Activated T-cell treated with anti-CD3 and anti-CD28 coated beads, Interleukin-2, amount 50 U/mL, for 48 hours (primary cell): ENCODE measurements at regions not wholly inside any gene's neighbourhood (a gene's known extent, or its start where the extent isn't known, plus 50 kb on each side); places are given as distances from the start of the nearest gene placed in this dataset.
"Not testable (repeated sequence)": the region's sequence is repeated elsewhere in the genome, so short reads cannot be mapped to it uniquely, and the experiment has no call there.

Source experiments
- DNase-seq, 2 experiments: peaks; one replicate each; pipeline ENCODE4 v3.0.0-alpha.2; 2020

DNA sequence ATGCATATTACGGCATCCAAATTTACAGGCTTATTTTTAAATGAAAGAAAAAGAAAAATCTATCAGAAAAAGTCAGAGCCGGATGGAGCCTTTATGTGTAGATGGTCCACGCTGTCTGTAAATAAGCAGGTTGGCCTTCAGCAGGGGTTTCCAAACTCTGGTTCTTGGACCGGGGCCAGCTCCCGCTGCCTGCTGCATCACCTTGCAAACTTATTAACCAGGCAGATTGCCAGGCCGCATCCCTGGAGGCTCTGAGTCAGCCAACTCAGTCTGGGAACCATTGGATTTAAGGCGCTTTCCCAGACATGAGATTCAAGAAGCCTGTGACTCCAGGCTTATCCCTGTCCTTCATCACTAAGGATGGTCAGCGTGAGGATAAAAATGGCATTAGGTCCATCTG, 212.4 kb downstream of the OPA1 start:
- no peak for DNase-seq

DNA sequence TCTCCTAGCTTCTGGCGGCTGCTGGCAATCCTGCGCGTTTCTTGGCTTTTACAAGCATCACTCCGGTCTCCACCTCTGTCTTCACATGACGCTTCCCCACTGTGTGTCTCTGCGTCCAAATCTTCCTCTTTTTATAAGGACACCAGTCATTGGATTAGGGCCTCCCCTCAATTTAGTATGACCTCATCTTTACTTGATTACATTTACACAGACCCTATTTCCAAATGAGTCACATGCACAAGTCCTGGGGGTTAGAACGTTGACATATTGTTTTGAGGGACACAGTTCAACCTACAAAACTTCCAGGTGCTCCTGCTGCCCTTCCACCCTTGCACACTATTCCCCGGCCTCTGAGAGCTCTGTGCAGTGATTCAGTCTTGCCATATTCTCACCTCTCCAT, 215.3 kb downstream of the OPA1 start:
- DNase-seq = no peak

DNA sequence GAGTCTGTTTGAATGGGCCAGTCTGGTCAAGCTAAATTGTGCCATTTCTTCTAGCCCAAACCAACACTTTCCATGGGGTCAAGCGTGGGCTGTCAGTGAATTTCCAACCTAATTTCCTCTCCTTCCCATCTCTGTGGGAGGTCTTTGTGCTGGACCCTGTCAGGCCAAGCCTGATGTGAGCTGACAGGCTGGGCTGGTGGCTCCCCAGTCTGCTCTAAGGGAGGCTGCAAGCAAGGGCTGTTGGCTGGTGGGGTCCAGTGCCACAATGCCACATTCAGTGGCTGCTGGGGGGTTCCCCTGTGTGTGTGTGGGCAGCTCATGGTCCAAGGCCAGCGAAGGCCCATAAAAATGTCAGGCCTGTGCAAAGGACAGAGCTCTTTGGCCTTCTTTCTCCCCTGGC, 216.1 kb downstream of the OPA1 start:
- DNase-seq = no peak

DNA sequence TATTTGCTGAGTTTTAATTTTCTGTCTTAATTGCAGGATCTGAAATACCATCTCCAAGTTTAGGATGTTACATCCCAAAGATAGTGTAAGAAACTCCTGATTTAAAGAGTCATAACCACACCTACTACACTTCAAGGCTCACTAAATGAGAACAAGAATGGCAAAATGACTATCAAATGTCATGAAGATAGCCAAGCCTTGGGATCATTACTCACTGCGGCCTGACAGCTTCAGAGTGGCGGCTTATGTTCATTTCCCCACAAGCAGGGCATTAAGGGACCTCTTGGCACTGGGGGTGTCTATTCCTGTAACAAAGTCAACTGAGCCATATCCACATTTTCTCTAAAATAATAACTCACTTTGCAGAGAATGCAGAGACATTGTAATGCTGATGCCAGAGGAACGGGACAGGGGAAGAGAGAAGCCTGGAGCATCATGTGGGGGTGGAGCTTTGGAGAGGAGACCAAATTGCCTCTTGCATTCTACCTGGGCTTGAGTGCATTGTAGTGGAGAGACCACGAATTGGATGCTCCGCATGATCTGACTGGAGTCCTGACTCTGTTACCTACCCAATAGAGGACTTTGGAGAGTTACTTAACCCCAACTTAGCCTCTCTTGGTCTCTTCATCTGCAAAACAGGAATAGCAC, 219.2 kb downstream of the OPA1 start:
- DNase-seq = no peak

DNA sequence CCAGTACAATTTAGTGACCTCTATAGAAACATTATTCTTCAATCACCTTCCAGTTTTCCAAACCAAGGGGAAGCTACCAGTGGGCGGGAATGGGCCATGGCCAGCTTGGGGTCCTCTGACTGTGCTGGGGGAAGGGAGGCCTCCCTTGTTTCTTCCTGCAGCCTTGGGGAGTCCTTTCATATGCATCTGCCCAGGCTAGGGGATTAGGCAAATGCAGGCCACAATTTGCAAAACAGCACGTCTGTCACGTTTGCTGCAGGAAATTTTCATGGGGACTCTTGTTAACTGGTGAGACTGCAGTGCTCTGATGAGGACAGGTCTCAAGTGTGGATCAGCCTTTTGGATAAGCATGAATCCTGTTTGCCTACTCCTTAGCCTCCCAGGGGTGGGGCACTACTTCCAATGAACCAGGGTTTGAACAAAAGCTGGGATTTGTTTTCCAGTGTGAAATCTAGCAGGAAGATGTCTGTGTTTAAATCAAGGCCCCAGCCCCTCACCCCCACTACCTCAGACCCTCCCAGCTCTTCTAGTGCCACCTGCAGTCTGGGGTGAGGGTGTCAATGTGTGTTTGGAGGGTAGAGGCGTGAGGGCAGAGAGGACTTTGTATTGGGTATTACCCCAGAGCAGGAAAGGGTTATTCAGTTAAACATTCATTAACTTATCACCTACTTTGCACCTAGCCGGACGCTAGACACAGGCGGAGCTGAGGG, 219.9 kb downstream of the OPA1 start:
- DNase-seq = no peak

DNA sequence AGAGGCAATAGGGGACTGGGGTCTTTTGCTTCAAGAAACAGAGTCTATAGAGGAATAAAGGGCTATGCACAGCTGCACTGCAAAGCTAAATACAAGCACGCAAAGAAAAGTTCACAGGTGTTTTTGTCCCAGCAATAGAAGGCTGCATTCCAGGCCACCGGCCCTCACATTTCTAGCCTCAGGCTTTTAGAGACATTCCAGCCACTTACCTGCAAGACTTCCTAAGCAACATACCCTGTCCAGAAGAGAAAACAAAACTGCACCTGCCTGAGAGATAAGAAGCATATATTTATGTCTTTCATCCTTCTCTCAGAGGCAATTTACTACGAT, 220.5 kb downstream of the OPA1 start:
- no peak for DNase-seq

DNA sequence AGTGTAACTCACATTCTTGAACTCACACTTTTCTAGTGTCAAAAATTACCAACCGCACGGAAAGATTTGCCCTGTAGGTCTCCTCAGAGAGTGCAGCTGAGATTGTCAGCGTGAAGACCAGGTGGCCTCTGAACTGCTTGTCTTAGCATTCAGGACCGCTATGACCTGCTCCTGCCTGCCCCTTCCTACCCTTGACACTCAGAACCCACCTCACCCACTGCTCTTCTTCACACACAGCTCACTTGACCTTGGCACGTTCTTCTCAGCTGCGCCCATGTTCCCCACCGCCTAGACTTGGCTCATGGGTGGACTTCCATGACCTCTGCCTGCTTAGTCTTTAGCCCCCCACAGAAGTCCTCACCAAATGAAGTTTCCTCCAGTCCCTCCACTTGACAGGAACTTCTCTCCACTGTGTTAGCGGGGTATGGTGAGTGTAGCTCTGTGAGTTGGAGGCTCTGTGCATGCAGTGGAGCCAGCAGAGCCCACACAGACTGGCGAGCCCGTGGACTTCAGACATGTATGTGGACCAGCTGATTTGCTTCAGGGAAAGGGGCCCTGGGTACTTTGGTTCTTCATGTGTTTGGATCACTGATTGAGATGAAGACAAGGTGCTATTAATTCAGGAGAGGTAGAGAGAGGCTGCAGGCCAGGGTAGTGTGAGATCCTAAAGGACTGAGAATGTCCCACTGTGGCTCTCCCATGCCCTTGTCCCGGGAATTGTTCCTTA, 221.3 kb downstream of the OPA1 start:
- DNase-seq = no peak

DNA sequence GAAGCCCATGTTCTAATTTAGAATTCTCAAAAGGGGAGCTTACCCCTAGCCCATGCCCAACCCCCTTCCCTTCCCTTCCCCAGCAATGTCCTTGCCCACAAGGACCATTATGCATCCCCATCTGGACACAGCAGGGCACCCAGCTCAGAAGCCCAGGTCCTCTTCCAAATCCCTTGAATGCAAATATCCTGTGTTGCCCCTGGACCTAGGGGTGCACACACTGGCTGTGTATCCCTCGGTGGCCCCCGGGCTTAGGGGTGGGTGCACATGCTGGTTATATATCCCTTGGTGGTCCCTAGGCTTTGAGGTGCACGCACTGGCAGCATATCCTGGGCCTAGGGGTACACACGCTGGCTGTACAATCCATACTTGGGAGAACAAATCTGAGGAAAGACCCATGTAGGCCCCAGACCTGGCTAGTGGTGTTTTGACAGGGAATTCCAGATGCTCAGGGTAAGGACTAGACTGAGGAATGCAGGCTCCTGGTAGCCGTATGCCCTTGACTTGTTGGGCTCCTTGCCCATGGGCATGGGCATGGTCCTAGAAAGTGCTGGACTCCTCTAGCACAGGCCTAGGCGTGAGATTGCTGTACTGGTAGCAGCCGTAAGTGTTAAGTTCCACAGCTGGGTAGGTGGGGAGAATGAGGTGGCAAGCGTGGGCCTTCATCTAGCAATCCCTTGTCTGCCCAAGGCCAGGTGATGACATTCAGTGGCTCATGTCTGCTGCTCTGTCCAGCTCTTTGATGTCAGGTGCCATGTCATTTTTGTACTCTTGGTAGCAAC, 222.4 kb downstream of the OPA1 start:
- DNase-seq = no peak

DNA sequence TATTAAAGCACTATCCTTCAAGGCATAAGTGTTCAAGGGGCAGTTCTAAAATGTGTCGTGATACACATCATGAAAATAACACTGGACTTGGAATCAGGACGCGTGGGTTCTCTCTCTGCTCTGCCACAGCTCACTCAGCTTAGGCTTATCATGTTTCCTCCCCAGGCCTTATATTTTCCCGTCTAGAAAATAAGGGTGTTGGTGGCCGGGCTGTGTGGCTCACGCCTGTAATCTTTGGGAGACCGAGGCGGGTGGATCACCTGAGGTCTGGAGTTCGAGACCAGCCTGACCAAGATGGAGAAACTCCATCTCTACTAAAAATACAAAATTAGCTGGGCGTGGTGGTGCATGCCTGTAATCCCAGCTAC, 223.0 kb downstream of the OPA1 start:
- DNase-seq = no peak

DNA sequence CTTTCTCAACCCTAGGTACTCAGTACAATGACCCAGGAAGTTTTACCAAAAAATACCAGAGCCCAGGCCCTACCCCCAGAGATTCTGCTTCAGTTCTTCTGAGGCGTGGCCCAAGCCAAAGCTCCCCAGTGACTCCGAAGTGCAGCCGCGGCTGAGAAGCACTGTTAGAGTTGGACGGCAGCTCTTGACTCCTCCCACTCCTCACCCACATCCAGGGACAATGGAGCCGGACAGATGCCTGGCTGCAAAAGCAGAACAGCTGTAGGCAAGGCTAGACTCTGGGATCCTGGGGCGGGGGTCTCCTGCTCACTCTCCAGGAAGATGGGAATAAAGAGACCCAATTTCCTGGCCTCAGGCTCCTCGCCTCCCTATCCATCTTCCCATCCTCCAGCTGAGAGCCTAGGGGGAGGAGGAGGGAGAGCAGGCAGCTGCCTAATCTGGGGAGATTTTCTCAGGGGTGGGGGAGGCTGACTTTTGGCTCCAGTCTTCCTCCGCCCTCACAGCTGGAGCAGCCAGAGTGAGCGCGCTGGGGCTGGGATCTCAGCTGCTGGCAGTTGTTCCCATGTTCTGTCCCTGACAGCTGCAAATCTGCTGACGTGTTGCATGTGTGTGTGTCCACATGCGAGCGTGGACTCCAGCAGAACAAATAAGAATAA, 223.8 kb downstream of the OPA1 start:
- DNase-seq = no peak

DNA sequence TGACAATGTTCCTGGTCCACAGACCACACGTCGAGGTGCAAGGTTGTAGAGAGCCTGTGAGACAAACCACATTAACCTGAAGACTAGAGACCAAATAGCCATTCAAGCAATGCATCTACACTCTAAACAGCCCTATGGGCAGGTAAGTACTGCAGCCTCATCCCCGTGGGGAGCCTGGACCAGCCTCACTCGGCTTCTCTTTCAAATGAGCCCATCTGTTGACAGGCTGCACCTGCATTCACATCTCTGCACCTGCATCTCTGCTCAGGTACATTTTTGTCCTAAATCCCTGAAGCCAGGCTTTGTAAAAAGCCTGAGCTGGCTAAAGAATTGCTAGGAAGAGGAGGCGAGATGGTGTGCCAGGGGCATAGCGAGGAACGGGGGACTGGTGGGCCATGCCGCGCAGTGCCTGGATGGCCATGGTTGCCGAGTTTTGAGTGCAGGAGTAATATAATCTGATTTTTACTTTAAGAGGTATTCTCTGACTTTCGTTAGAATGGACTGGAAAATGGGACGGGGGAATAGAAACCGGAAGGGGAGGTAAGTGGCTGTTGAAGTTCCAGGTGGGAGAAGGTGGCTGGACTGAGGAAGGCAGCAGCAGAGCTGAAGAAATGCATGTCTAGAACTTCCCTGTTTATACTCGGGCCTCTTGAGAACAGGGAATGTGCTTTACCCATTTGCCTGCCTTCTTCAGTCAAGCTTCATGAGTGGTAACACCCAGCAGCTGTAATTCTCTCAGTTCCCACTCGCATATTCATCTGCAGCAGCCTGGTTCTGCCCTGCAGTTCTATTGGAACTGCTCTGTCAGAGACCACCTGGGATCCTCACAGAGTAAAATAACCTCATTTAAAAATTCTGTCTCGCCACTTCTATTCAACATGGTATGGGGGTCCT, 226.4 kb downstream of the OPA1 start:
- no peak for DNase-seq

DNA sequence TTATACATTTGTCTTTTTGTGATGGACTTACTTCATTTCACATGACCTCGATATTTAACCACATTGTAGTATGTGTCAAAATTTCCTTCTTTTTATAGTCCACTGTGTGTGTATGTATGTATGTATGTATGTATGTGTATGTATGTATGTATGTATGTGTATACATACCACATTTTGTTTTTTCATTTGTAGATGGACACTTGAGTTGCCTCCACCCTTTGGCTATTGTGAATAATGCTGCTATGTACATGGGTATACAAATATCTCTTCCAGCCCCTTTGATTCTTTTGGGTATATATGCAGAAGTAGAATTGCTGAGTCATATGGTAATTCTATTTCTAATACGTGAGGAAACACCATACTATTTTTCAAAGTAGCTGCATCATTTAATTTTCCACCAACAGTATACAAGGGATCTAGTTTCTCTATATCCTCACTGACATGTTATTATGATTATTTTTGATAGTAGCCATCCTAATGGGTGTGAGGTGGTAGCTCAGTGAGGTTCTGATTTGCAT, 228.2 kb downstream of the OPA1 start:
- DNase-seq = no peak

DNA sequence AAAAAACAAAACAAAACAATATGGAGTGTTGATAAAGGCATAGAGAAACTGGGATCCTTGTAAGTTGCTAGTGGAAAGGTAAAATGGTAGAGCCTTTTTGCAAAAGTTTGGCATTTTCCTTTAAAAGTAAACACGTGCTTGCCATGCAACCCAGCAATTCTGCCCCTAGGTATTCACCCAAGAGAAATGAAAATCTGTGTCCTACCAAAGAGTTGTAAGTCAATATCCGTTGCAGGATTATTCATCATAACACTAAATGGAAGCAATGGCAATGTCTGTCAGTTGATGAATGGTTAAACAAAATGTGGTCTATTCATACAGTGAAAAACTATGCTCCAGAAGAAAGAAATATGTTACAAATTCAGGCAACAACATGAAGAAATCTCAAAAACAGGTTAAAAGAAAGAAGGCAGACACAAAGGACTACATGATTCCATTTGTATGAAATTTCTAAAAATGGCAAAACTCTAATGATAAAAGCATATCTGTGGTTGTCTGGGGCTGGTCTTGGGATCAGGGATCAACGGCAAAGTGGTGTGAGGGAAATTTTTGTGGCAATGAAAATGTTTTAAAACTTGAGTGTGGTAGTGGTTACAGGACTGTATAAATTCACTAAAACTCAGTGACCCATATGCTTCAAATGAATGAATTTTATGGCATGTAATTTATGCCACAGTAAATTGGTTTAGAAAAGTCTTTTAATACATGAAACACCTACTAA, 229.6 kb downstream of the OPA1 start:
- DNase-seq = no peak

DNA sequence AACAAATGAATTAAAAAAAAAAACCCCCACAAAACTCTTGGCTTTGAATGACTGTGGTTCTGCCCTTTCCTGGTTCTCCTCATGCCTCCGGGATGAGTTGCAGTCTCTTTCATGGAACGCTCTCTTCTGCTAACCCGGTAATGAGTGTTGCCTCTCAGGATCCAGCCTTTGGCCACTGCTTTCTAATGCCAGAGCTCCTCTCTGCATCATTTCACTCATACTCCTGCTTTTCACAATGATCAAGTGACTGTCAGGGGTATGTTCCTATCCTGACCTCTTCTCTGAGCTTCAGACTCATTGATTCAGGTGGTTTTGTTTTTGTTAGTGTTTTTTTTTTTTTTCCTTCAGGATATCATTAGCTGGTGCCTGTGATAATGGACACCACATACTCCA, 230.2 kb downstream of the OPA1 start:
- not testable (repeated sequence) for DNase-seq

DNA sequence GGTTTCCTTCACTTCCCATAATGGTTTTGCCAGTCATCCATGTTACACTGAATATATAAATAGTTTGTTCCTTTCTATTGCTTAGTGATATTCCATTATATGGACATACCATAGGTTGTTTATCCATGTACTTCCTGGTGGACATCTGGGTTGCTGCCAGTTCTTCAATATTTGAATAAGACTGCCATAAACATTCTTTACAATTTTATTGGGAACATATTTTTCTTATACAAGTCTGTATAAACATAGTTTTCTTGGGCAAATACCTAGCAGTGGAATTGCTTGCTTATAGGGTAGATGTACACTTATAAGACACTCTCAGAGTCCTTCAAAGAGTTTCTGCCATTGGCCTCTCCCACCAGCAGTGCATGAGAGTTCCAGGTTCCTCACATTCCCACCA, 231.4 kb downstream of the OPA1 start:
- no peak for DNase-seq

DNA sequence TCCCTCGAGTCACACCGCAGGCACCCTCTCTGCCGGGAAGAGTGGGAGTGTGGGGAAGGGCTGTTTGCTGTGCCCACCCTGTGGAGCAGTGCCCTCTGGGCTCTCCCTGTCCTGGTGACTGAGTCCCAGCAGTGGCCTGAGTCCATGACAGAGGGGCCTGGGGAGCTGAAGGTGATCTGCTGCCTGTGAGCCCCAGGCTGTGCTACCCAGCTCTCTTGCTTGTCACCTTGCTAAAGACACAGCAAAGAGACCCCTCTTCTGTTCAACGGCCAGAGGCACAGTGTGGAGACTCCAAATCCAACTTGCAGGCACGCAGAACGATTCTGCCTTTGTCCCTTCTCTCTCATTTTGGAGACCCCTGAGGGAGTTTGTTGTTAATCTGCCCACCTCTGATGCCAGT, 232.6 kb downstream of the OPA1 start:
- no peak for DNase-seq

DNA sequence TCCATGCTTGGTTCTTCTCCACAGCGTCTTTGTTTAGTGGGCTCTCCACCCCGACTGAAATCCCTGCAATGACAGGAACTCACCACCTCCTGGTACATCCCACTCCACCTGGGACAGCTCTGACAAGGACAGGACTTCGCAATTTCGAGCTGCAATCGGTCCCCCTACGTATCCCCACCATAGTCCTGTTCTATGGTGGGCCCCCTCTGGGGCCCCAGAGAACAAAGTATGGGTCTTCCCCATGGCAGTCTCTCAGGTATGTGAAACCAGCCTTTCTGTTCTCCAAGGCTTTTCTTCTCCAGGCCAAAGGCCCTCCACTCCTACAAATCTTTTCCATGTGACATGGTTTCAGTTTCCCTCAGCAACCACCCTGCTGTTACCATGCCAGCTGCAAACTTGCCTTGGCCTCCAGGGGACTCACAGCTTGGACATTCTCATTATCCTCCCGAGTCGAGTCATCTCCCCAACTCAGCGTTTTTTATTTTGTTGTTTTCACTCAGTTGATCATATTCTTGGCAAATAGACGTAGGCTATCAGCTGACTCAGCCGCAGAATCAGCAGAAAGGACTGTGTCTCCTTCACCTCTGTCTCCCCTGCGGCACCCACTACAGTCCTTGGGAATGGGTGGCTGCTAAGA, 233.3 kb downstream of the OPA1 start:
- DNase-seq = no peak

DNA sequence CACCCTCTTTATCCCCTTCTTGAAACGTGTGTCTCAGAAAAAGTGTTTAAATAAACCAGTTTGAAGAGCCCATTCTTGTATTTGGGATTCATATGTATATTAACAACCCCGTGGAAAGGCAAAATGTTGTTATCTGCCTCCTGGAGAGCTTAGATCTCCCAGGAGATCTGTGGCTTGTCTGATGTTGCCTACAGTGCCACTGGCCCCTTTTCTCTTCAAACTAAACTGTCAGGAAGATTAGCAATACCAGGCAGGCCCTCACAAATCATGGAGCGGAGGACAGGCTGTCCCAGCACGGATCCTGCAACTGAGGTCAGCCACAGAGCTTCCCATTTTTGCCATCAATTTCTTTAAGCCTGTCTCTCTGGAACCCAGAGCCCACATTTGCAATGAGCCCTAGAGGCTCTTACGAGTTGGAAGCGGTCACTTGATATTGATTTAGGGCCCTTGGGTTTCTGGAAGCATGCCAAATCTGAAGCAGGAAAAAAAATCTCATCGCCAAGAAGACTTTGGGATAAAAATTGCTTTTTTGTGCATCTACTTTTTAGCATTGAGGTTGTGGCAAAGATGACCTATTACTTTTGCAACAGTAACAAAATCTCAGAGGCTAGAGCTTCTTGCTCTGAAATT, 234.1 kb downstream of the OPA1 start:
- no peak for DNase-seq

DNA sequence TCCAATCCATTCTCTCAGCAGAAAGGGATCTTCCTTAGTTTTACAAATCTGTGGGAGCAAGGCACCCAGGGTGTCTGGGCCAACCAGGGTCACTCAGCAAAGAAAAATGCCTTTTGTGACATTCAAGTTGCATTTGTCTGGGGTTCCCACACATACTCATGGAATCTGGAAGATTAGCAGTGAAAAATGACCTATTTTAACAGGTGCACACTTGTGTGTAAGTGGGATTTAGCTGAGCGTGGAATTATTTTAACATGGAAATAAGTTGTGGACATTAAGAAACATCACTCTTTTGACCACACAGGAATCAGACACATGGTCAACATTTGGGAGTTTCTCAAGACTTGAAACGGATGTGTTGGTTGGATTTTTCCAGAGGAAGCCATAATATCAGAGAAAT, 234.9 kb downstream of the OPA1 start:
- no peak for DNase-seq

DNA sequence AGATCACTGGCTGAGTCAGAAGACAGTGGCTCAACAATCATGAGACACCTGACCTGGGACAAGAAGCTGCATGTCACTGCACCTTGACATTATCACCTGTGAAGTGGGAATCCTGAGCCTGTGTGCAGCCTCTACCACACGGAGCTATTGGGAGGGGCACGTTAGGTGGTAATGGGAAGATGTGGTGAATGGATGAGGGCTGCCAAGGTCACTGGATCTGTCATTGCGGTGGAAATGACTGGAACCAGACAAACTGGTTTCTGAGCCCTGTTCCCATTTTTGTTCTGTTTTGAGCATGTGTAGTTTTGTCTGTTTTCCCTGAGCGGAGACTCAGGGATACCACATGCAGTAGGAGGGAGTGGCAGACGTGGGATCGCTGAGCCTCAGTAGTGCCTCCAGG, 235.5 kb downstream of the OPA1 start:
- DNase-seq = no peak
